TTC549 (cell line): ENCODE measurements at regions not wholly inside any gene's neighbourhood (a gene's known extent, or its start where the extent isn't known, plus 50 kb on each side); places are given as distances from the start of the nearest gene placed in this dataset.

Source experiments
- FAIRE-seq: peaks from 2 replicates; lab custom pipeline; 2012; peaks lifted over from hg19 to GRCh38; lab: Jason Lieb, UNC

DNA sequence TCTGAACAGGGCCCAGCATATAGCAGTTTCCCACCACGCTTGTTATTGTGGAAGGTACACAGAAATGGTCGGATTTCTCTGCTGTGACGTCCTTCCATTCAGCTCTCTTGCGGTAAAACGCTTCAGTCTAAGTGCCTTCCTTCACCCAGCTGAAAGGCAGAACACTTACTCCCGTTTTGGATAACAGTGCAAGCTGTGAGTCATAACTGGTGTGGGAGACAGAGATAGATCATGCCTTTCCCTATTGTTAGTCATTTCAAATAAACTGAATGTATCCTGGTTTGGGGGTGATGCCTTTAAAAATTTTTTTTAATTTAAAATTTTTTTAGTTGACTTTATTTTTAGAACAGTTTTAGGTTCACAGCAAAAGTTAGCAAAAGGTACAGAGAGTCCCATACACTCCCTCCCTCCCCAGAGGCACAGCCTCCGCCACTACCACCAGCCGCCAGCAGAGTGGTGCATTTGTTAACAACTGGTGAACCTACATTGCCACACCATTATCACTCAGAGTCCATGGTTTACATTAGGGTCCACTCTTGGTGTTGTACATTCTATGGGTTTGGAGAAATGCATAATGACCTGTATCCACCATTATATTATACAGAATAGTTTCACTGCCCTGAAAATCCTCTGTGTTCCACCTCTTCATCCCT is 94.9 kb upstream of the NSMCE3 start:
- FAIRE-seq: no peak

DNA sequence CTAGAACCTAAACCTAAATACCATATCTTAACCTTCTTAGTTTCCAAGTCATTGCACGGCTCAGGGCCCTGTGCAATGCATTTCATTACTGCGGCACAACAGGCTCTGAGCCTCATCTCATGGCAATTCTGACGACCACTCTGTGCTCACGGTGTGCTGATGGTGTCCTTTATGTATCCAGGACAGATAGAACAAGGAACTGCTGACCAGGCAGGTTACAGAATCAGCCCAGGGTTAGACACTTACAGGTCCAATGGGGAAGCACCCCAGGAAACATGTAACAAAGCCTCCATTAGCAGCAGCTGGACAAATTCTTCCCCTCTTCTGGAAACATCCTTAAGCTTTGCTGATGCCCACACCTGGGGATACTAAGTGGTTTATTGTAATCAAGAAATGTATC is 91.9 kb upstream of the NSMCE3 start:
- FAIRE-seq: no peak

DNA sequence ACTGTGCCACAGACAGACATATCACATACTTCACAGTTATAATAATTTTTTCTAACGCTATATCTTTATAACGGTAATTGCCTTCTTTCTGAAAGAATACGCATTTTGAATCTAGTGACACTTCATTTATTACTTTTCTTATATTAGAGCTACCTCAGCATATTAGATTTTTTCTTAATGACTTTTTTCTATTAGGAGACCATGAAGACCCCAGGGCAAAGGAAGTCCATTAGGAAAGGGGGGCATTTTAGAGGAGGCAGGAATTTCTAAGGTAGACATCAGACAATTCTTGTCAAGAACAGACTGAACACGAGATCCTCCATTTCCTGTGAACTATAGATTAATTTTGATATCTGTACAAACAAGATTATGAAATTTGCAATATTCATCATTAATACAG is 90.5 kb upstream of the NSMCE3 start:
- FAIRE-seq: no peak

DNA sequence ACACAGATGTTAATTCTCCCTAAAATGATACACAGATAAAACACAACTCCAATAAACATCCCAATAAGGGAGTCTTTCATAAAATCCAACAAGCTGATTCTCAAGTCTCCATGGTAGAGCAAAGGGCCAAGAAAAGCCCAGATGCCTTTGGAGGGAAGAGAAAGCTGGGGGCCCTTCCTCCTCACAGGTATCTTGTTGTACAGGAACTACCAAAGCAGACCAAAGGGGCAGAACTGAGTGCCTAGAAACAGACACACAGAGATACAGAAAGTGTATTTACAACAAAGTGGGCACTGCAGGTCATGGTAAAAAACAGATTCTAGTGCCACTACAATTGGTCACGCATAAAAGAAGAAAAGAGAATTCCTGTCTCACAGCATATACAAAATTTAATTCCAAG is 87.2 kb upstream of the NSMCE3 start:
- FAIRE-seq: no peak

DNA sequence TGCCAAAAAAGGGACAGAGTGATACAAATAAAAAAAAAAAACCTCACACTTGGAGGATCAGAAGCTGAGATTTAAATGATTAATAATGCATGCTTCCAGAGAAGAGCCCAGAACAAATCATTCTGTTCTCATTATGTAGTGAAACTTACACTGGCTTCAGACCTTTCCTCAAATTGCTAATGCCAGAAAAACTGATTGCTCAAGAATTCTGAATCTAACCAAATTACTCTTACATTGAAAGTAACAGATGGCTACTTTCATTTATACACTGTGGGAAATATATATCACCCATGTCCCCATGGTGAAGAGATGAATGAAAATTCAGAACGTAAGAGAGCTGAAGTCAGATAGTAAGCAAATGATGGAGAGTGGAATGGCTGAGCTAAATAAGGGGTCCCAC is 85.9 kb upstream of the NSMCE3 start:
- FAIRE-seq: no peak

DNA sequence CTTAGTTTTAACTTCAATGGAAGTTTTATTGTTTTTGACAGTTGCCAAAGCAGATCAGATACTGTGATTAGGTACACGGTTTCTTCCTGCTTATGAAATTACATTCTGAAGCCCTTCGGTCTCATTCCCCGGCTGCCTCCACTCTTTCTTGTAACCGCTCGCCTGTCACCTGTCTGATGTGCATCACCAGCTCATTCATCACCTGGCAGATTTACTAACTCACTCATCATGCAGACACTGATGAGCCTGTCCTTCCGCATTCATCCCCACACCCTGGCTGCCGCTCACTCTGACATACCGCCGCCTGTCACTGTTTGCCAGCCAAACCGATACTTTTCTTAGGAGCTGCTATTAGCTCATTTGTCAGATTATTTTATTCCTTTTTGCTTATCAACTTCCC is 82.8 kb upstream of the NSMCE3 start:
- no peak for FAIRE-seq

DNA sequence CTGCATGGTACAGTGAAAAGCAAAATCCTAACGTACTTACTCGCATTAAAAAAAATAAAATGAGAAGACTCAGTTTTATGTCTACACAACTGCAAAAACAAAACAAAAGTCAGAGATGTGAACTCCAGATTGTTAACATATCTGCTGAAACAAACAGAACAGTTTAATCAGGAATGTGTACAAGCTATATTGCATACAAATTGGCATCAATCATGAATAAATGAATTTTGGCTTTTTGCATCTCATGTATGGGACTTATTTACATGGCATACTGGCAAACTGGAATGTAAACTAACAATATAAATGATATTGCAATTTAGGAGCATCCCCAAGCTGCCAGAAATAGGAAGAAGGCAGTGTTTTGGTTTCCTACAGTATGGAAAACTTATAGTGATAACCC is 79.6 kb upstream of the NSMCE3 start:
- FAIRE-seq: no peak

DNA sequence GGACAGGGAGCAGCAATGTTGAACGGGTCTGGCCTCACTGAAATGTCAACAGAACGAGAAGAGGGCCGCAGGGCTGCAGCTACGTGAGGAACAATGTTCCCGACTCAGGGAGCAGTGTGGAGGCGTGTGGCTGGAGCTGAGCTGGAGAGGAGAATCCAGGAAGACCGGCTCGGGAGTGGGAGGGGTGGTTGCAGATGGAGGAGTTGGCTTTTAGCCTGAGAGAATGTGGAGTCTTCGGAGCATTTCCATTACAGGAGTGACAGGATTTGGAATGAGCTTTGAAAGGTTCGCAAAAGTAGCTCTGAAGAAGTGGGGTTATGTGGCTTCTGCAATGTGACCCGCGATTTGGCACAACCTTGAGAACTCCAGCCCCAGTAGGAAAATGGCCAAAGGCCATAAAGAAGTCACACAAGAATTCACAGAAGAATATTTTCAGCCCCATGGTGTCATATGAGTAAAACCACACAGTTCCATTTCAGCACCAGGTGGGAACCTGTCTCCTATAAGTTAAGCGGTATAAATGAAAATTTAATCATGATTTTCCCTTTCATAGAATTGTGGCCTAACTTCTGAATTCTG is 78.8 kb upstream of the NSMCE3 start:
- no peak for FAIRE-seq

DNA sequence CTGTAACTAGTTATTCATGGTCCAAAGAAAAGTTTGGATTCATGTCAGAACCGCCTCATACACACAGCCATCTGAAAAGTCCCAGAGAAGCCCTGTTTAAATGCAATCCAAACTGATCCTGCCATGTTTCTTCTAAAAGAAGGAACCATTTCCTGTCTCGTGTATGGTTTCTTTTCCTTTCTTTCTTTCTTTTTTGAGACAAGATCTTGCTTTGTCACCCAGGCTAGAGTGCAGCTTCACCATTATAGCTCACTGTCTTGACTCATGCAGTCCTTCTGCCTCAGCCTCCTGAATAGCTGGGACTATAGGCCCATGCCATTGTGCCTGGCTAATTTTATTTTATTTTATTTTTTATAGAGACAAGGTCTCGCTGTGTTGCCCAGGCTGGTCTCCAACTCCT is 77.4 kb upstream of the NSMCE3 start:
- FAIRE-seq: no peak

DNA sequence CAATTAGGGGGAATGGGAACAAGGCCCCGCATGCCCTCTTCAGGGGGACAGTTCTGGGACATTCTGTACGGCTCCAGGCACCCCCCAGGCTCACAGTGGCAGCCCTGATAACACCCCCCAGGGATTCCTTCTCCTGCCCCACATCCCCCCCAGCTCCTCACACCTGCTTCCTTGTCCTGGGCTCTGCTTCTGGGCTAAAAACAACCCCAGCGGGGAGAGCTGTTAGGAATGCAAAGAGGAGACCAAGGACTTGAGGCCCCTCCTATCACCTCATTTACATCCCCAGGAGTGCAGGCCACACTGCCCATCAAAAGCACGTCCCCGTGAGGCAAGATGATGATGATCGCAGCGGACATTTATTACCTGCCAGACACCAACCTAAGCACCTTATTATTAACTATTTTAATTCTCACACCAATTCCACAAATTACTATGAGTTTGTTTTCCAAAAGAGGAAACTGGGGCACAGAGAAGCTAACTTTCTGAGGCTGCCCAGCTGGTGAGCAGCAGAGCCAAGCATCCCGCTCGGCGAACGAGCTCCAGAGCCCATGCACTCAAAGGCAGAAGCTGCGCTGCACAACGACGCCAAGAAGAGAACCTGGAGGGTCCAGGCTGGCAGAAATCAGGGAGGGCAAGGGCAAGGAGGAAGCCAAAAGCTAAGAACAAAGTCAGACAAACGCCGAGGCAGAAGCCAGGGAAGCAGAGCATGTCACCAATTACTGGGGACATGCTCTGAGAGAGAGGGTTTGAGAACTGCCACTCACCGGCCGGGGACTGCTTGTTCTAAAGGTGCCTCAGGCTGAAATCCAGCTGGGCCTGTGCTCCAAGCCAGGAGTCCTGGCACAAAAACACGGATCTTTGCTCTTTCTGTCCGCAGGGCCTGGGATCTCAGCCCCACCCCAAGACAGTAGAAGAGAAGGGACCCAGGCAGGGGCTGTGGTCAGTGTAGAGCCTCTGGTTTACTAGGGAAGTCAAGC is 76.2 kb upstream of the NSMCE3 start:
- no peak for FAIRE-seq

DNA sequence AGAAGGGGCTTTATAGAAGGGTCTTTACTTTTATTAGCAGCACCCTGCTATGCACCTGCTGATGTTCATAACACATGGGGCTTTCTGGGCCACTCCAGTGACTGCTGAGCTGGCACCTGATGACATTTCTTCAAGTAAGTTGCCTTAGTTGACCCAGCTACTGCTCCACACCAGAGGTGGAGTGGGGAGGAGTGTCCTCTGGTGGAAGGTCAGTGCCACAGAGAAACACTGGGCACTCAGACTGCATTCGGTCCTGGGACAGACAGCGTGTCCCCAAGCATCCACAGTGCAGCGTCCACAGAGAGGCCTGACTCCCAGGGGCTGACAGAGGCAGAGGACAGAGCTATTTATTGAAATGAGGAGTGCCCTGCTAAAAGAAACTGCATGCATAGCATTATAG is 74.9 kb upstream of the NSMCE3 start:
- FAIRE-seq: no peak

DNA sequence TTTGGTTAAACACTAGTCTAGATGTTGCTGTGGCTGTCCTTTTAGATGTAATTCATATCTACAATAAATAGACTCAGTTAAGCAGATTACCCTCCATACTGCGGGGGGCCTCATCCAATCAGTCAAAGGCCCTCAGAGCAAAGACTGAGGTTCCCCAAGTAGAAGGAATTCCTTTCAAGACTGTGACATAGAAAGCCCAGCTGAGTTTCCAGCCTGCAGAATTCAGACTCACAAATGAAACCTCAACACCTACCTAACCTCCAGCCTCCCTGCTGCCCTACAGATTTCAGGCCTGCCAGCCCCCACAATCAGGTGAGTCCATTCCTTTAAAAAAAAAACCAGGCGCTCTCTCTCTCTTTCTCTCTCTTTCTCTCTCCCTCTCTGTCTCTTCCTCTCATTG is 73.6 kb upstream of the NSMCE3 start:
- no peak for FAIRE-seq

DNA sequence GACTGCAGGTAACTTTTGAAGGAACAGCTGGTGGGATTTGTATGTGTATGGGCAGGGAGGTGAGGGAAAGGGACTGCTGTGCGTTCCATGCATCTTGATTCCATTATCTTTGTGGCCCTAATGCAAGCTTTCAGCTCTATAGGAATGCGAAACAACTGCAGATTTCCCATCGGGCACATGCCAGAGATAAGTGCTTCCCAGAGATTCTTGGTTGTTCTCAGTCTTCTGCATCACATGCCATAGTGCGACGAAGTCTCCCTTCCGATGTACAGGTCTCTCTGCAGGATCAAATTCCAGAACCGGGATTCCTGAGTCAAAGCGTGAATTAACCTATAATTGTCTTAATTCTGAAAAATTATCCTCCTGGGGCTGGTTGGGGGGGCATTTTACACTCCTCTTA is 72.6 kb upstream of the NSMCE3 start:
- FAIRE-seq: no peak

DNA sequence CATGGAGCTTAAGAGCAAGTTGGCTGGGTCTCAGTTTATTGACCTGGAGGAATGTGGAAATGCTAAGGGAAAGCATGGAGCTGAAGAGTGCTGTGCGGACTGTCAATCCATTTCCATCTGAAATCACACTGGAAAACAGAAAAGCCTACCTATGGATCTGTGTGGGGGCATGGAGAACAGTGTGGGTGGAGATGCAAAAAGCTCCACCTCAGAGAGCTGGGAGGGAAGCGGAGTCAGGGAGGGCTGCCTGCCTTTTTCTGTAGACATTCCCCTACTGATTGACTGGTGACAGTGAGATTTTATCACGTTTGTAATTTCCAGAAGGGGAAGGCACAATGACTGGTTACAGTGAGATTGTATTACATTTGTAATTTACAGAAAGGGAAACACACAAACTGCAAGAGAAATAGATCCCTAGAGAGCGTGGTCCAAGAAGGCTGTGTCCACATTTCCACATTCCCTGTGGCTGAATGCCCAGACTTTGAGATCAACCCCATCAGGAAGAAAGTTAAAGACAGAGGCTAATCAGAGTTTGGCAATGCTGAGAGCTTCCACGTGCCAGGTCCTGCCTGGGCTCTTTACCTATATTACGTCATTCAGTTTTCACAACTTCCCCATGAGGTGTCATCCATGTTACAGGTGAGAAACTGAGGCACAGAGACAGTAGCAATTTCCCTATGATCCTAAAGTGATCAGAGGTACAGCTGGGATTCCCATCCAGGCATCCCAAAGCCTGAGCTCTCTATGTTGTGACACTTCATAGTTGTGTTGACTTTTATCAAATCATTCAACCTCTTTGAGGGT is 67.7 kb upstream of the NSMCE3 start:
- FAIRE-seq: no peak

DNA sequence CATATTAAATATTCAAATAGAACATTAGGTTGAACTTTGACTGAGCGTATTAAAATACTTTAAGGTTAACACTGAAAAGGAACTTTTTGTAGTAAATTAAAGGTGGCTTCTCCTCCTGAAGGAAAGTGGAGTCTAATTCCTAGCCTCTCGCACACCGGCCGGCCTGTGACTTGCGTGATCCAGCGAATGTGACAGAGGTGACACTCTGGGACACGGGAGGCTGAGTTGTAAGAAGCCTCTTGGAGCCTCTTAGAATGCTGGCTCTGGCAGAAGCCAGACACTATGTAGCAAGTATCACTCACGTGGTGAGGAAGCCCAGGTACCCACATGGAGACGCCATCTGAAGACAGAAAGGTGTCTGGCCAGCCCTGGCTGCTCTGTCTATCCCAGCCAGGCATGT is 64.9 kb upstream of the NSMCE3 start:
- FAIRE-seq: no peak

DNA sequence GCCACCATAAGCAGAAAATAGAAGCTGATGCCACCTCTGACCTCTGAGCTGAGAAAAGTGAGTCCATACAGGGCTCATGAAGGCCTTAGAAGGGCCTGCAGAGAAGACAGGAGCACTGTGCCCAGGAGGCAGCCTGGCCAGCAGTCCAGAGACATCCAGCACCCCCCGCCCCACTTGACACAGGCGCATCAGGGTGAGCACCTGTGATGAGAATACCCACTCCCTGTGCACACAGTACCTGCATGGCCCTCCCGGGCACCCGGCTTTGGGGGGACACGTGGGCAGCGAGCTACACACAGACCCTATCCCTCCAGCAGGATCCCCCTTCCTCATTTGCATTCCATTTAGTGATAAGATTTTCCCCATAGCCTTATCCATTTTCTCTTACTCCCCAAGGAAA is 63.6 kb upstream of the NSMCE3 start:
- no peak for FAIRE-seq

DNA sequence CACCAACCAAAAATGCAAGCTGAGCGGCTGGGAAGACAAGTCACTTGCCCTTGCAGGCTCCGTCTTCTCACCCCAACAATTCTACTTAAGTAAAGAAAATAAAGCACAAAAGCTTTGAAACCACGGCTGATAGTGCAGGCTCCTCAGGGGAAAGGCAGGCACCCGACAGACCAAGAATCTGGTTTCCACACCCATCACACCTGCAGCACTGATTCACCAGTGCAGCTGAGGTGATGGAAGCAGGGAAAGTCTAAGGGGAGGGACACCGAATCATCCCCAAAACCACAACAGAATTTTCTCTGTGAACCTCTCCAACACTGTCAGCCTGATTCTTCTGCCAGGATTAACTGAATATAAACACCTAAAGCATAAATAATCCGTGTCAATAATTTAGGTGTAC is 62.0 kb upstream of the NSMCE3 start:
- no peak for FAIRE-seq

DNA sequence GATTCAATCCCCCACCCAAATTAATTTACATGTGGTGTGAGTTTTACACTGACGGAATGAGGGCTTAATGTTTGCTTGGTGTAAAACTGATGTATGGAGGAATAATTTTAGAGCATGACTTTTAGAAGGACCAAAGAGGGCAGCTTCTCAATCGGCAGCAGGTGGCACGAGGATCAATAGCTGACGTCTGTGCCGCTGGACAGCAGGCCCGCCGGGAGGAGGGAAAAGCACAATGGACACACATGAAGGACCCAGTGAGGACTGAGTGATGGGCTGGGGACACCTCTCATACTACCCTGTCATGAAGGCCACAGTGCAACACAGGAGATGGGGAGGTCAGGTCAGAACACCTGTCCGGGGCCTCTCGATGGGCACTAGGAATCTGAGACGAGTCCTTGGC is 61.4 kb upstream of the NSMCE3 start:
- FAIRE-seq: no peak

DNA sequence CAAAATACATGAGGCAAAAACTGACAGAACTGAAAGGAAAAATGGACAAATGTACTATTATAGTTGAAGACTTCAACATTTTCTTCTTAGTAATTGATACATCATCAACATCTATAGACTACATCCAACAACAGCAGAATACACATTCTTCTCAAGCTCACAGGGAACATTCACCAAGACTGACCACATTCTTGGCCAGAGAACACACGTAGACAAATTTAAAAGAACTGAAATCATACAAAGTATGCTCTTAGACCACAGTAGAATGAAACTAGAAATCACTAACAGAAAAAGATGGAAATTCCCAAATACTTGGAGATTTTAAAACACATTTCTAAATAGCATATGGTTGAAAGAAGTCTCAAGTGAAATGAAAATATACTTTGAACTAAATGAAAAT is 55.1 kb upstream of the NSMCE3 start:
- no peak for FAIRE-seq

DNA sequence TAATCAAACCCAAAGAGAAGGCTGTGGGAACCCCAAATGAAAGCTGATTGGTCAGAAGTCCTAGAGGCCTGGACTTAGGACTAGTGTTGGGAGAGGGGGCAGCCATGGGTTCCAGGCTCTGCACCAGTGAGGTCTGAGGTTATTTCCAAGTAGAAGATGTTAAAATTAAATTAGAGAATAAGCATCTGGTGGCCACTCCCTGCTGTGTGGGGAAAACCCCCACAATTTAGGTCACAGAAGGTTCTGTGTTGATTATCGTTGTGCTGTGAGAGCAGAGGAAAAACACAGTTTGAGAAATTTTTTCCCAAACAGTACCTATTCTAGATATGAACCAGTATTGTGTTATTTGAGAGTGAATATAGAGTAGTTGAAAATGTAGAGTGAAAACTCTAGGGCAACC is 53.9 kb upstream of the NSMCE3 start:
- no peak for FAIRE-seq

DNA sequence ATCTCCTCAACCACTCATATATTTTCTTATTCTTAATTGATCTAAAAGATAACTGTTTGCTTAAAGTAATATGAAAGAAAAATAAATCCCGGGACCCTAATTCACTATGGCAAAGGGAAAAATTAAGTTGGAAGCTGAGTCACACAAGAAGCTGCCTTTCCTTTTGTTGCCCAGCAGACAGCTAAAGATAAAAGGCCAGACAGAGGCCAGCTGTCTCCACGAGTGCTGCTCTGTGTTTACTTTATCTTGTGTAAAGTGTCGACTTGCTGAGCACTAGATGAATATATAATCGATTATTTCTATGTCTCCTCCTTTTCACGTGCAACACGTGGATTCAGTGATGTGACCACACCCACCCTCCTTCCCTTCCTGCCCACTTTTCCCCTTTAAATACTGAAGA is 52.8 kb upstream of the NSMCE3 start:
- no peak for FAIRE-seq

DNA sequence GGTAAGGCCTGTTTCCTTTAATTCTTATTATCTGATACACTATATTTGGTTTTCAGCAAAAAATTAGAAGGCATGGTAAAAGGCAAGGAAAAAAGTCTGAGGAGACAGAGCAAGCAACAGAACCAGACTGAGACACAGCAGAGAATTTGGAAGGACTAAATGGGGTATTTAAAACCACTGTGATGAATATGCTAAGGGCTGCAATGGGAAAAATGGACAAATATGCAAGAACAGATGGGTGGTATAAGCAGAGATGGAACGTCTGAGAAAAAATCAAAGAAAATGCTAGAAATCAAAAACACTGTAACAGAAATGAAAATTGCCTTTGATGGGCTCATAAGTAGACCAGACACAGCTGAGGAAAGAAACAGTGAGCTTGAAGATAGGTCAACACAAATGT is 50.8 kb upstream of the NSMCE3 start:
- no peak for FAIRE-seq

DNA sequence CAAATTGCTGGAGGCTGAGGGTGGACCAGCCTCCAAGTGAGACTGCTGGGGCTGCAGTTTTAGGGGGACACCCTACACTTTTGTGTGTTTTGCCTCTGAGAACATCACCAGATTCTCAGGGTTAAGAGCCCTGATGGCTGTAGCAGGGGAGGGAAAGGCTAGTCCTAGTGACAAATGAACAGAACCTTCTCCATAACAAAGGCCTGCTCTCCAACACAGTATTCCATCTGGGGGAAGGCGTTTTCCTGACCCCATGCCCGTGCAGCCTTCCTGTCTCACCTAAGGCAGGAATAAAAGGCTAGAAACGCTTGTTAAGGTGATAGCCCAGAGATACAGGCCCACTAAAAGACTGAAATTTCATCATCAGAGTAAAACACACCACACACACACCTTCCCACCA is 50.2 kb upstream of the NSMCE3 start:
- no peak for FAIRE-seq
